GM19452 (cell line): ENCODE measurements at regions not wholly inside any gene's neighbourhood (a gene's known extent, or its start where the extent isn't known, plus 50 kb on each side); places are given as distances from the start of the nearest gene placed in this dataset.

Experiments
- ATAC-seq: cut with Tn5 transposase; IDR thresholded peaks from one replicate; pipeline ENCODE4 v1.9.1; 2021; ENCODE audit not compliant: unreplicated experiment

DNA sequence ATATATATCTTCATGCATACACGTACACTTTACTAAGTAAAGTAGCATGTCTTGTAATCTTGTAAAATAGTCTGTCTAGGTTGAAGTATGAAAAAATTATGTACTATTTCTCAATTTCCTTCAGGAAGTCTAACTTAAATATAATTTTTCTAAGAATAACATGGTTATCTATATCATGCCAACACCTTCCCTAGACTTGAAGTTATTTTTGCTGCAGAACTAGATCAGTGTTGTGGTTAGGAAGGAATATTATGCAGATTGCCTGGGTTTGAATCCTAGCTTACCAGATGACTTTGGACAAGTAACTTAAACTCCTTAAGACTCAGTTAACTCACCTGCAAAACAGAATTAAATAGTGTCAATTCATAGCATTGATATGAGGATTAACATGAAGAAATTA, 142.2 kb upstream of the SEMA3A start:
- no peak for ATAC-seq

- no peak for ATAC-seq
These were observed 141.7 kb upstream of the SEMA3A start for GRCh38 chr7:84336303-84336702.

DNA sequence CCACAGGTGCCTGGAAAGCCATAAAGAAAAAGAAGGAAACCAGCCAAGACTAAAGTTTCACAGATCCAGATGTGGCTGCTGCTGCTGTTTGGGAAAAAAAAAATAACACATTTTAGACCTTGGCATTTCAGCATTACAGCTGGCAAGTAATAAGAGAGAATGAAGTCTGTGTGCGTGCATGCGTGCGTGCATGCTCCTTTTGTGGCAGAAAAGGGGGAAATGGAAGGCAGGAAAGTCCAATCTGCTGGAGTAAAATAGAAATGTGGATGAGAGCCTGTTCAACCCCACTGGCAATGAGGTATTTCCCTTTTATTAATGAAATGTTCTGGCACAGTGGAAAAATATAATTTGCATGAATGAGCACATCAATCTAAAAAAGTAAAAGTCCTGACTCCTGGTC, 137.0 kb upstream of the SEMA3A start:
- ATAC-seq = no peak

- no peak for ATAC-seq
These were observed 134.0 kb upstream of the SEMA3A start for GRCh38 chr7:84328571-84328970.

- no peak for ATAC-seq
These were observed 129.6 kb upstream of the SEMA3A start for GRCh38 chr7:84324136-84324630.

DNA sequence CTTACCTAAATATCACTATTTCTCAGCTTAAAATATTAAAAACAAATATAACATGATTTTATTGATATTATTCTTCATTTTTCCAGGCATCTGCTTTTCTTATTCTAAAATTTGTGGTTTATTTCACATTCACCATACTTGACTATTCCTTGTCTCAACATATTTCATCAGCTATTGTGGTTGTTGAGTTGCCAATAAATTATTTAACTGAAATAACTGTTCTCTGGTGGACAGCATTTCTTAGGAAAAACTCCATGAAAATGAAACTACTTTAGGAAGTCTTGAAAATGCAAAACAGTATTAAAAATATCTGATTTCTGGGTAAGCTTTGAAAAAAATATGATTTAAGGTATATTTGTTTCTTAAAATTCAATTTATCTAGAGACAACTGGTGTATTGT, 122.9 kb upstream of the SEMA3A start:
- no peak for ATAC-seq

DNA sequence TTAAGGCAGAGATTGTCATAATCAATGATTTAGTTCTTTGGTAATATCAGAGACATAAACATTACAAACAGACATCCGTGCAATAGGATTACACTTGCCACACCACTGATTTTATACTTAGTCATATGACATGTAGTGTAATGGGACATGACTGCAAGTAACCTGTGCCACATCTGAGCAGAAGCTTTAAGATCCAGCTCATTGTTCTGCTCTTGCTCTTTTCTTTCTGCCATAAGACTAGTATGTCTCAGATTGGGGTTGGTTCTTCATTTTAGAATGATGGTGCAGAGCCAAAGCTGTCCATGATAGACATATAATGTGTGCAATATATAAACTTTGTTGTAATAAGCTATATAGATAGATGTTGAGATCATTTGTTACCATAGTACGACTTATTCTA, 119.7 kb upstream of the SEMA3A start:
- ATAC-seq = no peak

DNA sequence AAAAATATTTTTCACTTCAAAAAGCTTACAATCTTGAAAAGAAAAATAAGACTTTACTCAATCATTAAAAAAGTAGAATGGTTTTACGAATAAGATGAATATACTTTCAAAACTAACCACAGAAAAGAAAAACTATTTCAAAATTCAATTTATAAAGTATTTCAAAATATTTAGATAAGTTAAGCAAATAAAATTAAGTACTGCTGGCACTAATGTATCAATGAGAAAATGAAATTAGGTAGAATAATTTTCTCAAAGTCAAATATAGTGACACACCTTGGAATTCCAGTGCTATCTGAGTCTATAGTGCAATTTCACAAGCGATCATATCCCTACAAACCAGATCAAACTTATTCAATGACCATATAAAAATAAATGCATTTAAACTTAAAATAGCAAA, 109.8 kb upstream of the SEMA3A start:
- ATAC-seq = no peak

DNA sequence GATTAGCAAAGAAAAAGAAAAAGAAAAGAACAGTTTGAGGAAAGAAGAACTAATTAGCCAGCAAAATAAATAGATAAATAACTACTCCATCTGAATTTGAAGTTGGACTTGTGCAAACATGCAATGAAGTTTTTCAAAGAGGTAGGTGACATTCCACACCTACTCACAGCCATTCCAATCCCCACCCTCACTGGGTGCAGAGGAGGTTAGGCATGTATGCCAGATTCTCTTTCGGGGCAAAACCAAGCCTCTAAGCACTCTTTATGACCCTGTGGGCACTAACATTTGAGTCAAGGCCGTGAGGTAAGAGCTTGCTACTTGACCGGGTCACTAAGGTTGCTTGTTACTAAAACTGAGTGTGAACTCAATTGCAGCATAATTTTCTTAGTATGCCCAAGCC, 108.4 kb upstream of the SEMA3A start:
- no peak for ATAC-seq

- ATAC-seq = no peak
These were observed 103.0 kb upstream of the SEMA3A start for GRCh38 chr7:84297616-84298015.

GRCh38 chr7:84294847-84295455, 100.4 kb upstream of the SEMA3A start:
- no peak for ATAC-seq

- ATAC-seq = no peak
These were observed 99.8 kb upstream of the SEMA3A start for GRCh38 chr7:84294391-84294790.

DNA sequence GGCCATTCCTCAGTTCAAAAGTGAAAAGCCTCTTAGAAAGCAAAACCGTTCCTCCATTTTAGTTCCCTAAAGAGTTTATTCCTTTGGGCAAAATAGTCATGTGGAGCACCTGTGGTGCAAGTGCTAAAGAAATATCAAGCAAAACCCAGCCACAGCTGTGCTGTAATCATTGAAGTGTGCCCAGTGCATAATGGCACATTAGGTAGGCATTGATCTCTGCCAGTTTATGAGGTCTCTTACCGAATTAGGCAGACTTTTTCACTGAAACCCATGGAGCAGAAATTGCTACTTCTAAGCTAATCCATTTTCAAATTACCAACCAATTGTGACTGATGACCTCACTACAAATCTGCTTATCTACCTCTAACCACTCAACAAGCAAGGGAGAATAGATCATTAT, 97.2 kb upstream of the SEMA3A start:
- no peak for ATAC-seq

- ATAC-seq = no peak
These were observed 89.2 kb upstream of the SEMA3A start for GRCh38 chr7:84283798-84284197.

GRCh38 chr7:84281518-84281917, 86.9 kb upstream of the SEMA3A start:
- ATAC-seq = no peak

DNA sequence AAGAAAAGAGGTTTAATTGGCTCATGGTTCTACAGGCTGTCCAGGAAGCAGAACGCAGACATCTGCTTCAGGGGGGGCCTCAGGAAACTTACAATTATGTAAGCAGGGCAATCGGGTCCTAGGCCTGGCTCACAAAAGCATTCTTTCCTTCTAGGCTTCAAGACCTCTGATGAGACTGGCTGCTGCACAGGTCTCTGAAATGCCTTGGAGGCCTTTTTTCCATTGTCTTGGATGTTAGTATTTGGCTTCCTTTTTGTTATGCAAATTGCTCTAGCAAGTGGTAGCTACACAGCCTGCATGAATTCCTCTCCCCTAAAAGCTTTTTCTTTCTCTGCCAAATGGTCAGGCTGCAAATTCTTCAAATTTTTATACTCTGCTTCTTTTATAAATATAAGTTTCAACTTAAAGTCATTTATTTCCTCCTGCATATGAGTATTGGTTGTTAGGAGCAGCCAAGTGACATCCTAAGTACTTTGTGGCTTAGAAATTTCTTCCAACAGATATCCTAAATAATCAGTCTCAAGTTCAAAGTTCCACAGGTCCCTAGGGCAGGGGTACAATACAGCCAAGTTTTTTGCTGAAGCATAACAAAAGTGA, 83.1 kb upstream of the SEMA3A start:
- no peak for ATAC-seq

GRCh38 chr7:84274029-84274638, 79.5 kb upstream of the SEMA3A start:
- ATAC-seq = no peak

DNA sequence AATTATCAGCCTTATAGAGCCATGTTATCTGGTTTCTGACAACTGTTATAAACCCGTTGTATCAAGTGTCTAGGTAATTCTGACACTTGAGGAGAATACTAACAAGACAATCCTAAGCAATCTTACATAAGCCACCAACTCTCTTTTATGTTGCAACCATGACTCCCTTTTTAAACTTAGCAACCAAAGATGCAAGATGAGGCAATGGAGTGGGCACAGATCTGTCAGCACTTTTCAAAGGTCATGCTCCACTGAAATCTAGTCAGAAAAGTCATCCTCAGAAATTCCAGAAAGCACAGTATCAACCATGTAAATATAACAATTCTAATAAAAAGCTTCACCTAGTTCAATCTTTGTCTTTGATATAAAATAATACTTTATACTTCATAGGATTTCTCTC, 77.0 kb upstream of the SEMA3A start:
- ATAC-seq = no peak

DNA sequence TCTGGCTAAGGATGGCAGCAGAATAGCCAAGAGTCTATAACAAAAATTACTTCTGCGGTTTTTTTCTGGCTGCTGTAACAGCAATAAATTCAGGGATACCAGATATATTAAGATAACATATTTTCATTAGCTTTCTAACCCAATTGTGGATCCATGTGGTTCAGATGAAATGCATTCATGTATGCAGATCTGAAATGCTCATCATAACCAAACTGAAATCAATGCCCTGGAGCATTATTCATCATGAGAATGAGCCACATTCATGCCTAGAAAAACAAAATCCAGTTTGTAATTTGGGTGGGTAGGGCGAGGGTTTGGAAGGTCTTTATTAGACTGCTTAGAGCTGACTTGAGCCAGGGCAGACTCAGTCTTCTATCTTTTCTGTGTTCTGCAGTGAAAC, 69.8 kb upstream of the SEMA3A start:
- ATAC-seq = no peak

- no peak for ATAC-seq
These were observed 68.5 kb upstream of the SEMA3A start for GRCh38 chr7:84263106-84263505.

DNA sequence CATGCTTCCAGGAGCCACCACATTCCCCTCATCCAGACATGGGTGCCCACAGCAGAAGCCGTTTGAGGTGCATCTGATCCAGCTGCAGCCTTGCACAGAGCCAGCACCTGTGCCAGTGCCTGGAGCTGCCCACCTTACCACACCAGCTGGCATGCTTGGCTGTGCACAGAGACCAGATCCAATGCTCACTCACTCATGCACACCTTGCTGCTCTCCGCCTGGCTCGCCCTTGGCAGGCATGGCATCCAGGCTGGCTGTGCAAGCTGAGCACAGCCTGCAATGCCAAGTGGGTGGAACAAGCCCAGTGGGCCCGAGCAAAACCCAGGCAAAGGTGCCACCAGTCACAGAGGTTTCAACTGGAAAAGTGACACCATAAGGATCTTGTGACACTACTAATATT, 66.9 kb upstream of the SEMA3A start:
- ATAC-seq = no peak

DNA sequence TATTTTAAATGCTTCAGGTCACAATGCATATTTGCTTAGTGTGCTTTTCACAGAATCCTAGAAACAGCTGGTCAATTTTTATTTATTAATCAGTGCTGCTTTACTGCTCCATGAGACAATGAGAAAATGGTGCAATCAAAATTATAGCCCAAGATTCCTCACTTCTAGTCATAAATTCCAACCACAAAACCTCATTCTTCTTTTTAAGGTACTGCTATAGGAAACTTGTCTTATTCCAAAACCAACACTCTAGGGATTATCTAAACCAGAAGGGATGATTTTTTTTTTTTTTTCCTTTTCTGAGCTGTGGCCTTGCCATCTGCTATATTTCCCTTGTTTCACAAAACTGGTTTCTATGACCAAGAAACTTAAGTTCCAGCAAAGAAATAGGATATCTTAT, 64.0 kb upstream of the SEMA3A start:
- ATAC-seq = no peak

- ATAC-seq = no peak
These were observed 62.0 kb upstream of the SEMA3A start for GRCh38 chr7:84256571-84256971.
